Esophagus muscularis mucosa (tissue), 4 donors: ENCODE measurements at regions not wholly inside any gene's neighbourhood (a gene's known extent, or its start where the extent isn't known, plus 50 kb on each side); places are given as distances from the start of the nearest gene placed in this dataset.

Experiments
- CTCF ChIP-seq, 3 experiments: fragments of 200-600 bp in 2 of 3; fragments of 450-650 bp in 1 of 3; sonication (generic) in 2 of 3; IDR thresholded peaks; one replicate each; pipeline ENCODE4 v1.5.1; 2017 to 2019; ENCODE audit warnings: antibody characterized with exemption in 3 of 3, mild to moderate bottlenecking in 2 of 3, moderate library complexity in 1 of 3
- EP300 ChIP-seq: sonication (generic); formaldehyde crosslinking; IDR thresholded peaks from one replicate; pipeline ENCODE4 v1.6.1; 2017; ENCODE audit warnings: antibody characterized with exemption
- POLR2A ChIP-seq: fragments of 450-650 bp; IDR thresholded peaks from one replicate; pipeline ENCODE4 v1.6.1; 2017; ENCODE audit warnings: antibody characterized with exemption, moderate library complexity, mild to moderate bottlenecking, low read depth
- POLR2AphosphoS5 ChIP-seq, 2 donors: sonication (generic); formaldehyde crosslinking; IDR thresholded peaks; one replicate each; pipeline ENCODE4 v1.6.1; 2017; ENCODE audit warnings: antibody characterized with exemption in 2 of 2

GRCh38 chr1:67951014-67951413, 99.4 kb downstream of the DIRAS3 start:
- TF ChIP-seq CTCF (IDR thresholded peaks at IDR 0.05) (no peak), POLR2A (no peak), EP300 (no peak), POLR2AphosphoS5 (IDR thresholded peaks at IDR 0.05) (no peak)
